Colonic mucosa (tissue), 4 donors: ENCODE measurements at regions not wholly inside any gene's neighbourhood (a gene's known extent, or its start where the extent isn't known, plus 50 kb on each side); places are given as distances from the start of the nearest gene placed in this dataset.

ENCODE experiments used
- DNase-seq: peaks from one replicate; pipeline ENCODE4 v3.0.0-alpha.2; 2020
- H3K27ac ChIP-seq: fragments of 200-600 bp; one replicate; pipeline ENCODE4 v1.8.0; 2021
- H3K27me3 ChIP-seq: fragments of 200-600 bp; one replicate; pipeline ENCODE4 v1.8.0; 2021
- H3K36me3 ChIP-seq: fragments of 200-600 bp; one replicate; pipeline ENCODE4 v1.8.0; 2021
- H3K4me1 ChIP-seq: fragments of 200-600 bp; one replicate; pipeline ENCODE4 v1.8.0; 2021; ENCODE audit warnings: mild to moderate bottlenecking
- H3K4me3 ChIP-seq: fragments of 200-600 bp; one replicate; pipeline ENCODE4 v1.8.0; 2021
- H3K9ac ChIP-seq, 2 donors: one replicate each; pipeline ENCODE4 v1.7.0; 2013; ENCODE audit warnings: control low read depth in 2 of 2, low read depth in 2 of 2, low read length in 2 of 2
- H3K9me3 ChIP-seq: fragments of 200-600 bp; one replicate; pipeline ENCODE4 v1.8.0; 2021
- intact Hi-C: fragments of 100-400 bp; cut with DNase I; formaldehyde crosslinking; loops from one replicate; pipeline ENCODE4 v1.14.1; 2022
- TF ChIP-seq, protein P1 (sequence below): fragments of 200-600 bp; IDR thresholded peaks from one replicate; pipeline ENCODE4 v1.8.0; 2022; ENCODE audit warnings: antibody characterized with exemption, mild to moderate bottlenecking
- donor health status: healthy.
- donor health status: DM: no; HTN: no; CAD: no.
- donor health status: DM: no; HTN: no; CAD: no.

DNA sequence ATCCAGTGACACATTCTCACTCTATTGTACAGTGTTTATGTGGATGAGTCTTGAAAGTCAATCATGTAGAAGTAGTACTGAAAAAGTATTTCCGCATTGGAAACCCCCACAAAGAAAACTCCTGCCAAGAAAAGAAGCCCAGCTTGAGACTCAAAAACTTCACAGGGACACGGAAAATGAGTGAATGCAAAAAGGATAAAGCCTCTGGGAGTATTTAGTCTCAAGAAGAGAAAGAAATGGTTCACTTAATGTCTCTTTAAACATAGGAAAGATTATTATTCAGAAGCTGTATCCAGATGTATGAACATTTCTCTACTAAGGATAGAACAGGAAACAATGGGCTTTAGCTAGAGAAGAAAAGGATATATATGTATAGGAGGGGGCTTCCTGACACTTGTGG is 304.5 kb downstream of the BARHL2 start:
- Histone ChIP-seq H3K9ac (no peak overlapping the region), H3K9me3 (no peaks in the 10 kb centered on the region), H3K27ac (no peak overlapping the region), H3K36me3 (no peaks in the 10 kb centered on the region), H3K4me3 (no peak overlapping the region), H3K27me3 (no peaks in the 10 kb centered on the region), H3K4me1 (no peaks in the 10 kb centered on the region)
- no peak for DNase-seq
- intact Hi-C loops = no loop called here
- TF ChIP-seq, protein P1, sequence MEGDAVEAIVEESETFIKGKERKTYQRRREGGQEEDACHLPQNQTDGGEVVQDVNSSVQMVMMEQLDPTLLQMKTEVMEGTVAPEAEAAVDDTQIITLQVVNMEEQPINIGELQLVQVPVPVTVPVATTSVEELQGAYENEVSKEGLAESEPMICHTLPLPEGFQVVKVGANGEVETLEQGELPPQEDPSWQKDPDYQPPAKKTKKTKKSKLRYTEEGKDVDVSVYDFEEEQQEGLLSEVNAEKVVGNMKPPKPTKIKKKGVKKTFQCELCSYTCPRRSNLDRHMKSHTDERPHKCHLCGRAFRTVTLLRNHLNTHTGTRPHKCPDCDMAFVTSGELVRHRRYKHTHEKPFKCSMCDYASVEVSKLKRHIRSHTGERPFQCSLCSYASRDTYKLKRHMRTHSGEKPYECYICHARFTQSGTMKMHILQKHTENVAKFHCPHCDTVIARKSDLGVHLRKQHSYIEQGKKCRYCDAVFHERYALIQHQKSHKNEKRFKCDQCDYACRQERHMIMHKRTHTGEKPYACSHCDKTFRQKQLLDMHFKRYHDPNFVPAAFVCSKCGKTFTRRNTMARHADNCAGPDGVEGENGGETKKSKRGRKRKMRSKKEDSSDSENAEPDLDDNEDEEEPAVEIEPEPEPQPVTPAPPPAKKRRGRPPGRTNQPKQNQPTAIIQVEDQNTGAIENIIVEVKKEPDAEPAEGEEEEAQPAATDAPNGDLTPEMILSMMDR = no peak

DNA sequence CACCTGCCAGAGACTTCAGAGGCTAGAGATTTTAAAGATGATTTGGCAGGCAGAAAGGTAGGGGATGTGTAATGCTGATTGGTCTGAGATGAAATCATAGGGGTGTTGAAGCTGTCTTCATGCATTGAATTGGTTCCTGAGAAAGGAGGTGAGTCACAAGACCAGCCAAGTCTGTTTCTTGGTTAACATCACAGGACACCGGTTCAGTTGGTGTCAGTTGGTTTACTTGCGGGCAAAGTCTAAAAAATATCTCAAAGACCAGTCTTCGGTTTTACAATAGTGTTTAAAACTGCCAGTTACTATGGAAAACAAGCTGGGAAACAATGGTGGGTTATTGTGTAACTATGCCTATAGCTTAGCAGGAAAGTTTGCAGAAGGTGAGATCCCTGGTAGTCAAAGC is 305.9 kb downstream of the BARHL2 start:
- no peaks in the 10 kb centered on the region for H3K4me1 ChIP-seq

DNA sequence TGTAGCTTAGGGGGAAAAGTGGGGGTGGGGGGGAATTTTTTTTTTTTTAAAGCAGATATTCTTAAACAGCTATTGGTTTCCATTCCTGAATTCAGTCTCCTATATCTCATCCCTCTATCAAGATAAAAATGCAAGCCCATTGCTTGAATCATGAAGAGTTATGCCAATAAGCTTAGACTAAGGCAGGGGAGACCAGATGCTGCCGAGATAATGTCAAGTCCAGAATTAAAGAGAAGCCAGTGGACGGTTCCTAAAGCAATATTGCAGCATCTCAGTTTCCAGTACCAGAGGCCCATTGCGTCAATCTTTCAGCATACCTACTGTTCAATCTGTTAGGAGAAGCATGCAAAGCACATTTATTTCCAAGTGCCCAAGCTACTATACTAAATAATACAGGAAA is 309.4 kb downstream of the BARHL2 start:
- Histone ChIP-seq H3K27ac (no peak overlapping the region), H3K4me3 (no peak overlapping the region), H3K27me3 (no peaks in the 10 kb centered on the region), H3K9me3 (no peaks in the 10 kb centered on the region), H3K4me1 (no peaks in the 10 kb centered on the region), H3K9ac (no peak overlapping the region), H3K36me3 (no peaks in the 10 kb centered on the region)
- TF ChIP-seq, protein P1 = no peak
- intact Hi-C loops = no loop called here
- DNase-seq = no peak

More for the DNA sequence above, 305.9 kb downstream of the BARHL2 start:
- H3K9me3 ChIP-seq = no peaks in the 10 kb centered on the region
- TF ChIP-seq, protein P1 = no peak
- H3K27ac ChIP-seq = no peak overlapping the region
- intact Hi-C loops = no loop called here
- H3K27me3 ChIP-seq = no peaks in the 10 kb centered on the region
- no peaks in the 10 kb centered on the region for H3K36me3 ChIP-seq
- peak; percentile 19 for DNase-seq
- no peak overlapping the region for H3K4me3 ChIP-seq
- H3K9ac ChIP-seq = no peak overlapping the region

DNA sequence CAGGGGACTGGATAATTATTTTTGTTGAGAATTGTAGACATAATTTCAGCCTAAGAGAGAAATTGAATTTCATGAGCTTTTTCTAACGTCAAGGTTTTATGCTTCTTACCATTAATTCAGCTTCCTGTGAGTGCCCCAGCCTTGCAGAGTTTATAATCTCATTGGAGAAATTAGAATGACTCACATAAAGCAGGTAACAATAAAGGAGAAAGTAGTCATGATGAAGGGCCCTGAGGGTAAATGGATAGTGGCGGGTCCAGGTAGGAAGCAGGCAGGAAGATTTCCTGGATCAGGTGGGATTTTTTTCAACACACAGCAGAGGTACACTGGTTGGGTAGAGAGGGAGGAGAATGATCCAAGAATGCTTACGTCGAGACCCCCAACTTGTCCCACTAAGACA is 311.4 kb downstream of the BARHL2 start:
- H3K36me3 ChIP-seq = no peaks in the 10 kb centered on the region
- no peak overlapping the region for H3K4me3 ChIP-seq
- no peaks in the 10 kb centered on the region for H3K27me3 ChIP-seq
- no peaks in the 10 kb centered on the region for H3K9me3 ChIP-seq
- intact Hi-C loops = no loop called here
- TF ChIP-seq, protein P1 = no peak
- H3K9ac ChIP-seq = no peak overlapping the region
- no peak for DNase-seq
- no peaks in the 10 kb centered on the region for H3K4me1 ChIP-seq
- H3K27ac ChIP-seq = no peak overlapping the region

DNA sequence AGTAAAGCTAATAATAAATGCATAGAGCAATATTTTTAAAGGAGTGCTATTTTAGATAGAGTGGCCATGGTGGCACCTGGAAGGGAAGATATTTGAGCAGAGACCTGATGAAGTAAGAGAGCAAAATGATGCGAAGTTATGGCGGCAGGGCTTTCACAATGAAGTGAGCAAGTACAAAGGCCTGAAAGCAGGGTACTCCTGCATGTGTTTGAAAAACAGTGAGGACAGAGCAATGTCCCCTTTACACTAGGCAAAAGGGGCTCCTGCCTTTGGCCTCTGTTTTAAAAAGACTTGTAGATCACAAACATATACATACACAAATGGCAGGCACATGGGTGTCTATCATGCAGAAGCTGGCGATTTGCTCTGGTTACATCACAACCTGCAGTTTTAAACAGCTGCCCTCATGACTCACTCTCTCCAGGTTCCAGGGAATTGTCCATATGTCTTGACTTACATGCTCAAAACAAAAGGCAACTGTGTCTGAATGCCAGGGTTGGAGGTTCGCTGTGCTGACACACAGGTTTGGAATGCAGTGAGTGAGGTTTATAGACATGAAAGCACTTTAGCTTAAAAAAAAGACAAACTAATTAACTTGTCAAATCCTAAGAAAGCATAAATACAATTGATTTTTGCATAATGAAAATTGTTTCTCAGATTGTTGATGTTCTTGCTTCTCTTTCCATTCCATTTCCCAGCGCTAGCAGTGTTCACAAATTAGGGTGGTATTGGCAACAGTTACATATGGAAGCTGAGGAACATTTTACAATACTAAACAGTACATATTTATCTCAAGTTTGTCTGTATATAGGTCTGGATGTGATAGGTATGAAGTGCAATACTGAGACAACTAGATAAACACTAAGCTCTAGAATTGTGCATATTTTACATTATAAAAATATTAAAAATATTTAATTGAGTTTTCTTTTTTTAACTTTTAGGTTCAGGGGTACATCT is 313.9 kb downstream of the BARHL2 start:
- TF ChIP-seq, protein P1 = no peak
- DNase-seq = peak; percentile 63
- Histone ChIP-seq H3K27ac (no peak overlapping the region), H3K4me1 (no peaks in the 10 kb centered on the region), H3K4me3 (no peak overlapping the region), H3K9me3 (no peaks in the 10 kb centered on the region), H3K9ac (no peak overlapping the region), H3K27me3 (no peaks in the 10 kb centered on the region), H3K36me3 (no peaks in the 10 kb centered on the region)
- intact Hi-C loops = no loop called here
